Body of pancreas (tissue), 4 donors: ENCODE measurements at regions not wholly inside any gene's neighbourhood (a gene's known extent, or its start where the extent isn't known, plus 50 kb on each side); places are given as distances from the start of the nearest gene placed in this dataset.

ENCODE experiments used
- POLR2A ChIP-seq, 3 donors: fragments of 450-650 bp; IDR thresholded peaks; one replicate each; pipeline ENCODE4 v1.6.1; 2016; ENCODE audit warnings: antibody characterized with exemption in 3 of 3, mild to moderate bottlenecking in 2 of 3
- TF ChIP-seq, protein P1 (sequence below), 7 experiments: fragments of 450-650 bp in 4 of 7; fragments of 200-600 bp in 3 of 7; sonication (generic) in 3 of 7; IDR thresholded peaks; one replicate each; pipeline ENCODE4 v1.5.1; 2016 to 2019; ENCODE audit warnings: antibody characterized with exemption in 7 of 7

DNA sequence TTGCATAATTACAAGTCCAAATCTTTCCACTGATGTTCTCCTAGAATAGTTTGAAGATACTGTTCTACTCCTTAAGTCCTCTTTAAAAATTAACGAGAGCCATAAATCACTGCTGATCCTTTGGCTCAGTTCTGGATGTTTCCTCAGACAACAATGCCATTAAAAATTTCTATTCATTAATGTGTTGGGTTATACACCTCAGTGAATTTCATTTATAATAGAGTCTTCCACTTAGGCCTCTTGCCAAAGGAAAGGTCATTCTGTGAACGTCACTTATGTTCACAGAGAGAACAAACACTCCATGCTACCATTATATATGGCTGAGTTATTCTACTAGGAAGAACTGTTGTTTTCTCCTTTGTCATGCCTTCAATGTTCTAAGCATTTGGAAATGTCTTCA is 1472.3 kb upstream of the CELF4 start:
- TF ChIP-seq, protein P1, sequence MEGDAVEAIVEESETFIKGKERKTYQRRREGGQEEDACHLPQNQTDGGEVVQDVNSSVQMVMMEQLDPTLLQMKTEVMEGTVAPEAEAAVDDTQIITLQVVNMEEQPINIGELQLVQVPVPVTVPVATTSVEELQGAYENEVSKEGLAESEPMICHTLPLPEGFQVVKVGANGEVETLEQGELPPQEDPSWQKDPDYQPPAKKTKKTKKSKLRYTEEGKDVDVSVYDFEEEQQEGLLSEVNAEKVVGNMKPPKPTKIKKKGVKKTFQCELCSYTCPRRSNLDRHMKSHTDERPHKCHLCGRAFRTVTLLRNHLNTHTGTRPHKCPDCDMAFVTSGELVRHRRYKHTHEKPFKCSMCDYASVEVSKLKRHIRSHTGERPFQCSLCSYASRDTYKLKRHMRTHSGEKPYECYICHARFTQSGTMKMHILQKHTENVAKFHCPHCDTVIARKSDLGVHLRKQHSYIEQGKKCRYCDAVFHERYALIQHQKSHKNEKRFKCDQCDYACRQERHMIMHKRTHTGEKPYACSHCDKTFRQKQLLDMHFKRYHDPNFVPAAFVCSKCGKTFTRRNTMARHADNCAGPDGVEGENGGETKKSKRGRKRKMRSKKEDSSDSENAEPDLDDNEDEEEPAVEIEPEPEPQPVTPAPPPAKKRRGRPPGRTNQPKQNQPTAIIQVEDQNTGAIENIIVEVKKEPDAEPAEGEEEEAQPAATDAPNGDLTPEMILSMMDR (IDR thresholded peaks at IDR 0.05) = no peak
- TF ChIP-seq POLR2A (IDR thresholded peaks at IDR 0.05) = no peak
